Activated CD4-positive, alpha-beta memory T cell treated with anti-CD3 and anti-CD28 coated beads, Interleukin-2, amount 10 ng/mL, durations not matched to agents 7 days and 5 days (primary cell): ENCODE measurements at regions not wholly inside any gene's neighbourhood (a gene's known extent, or its start where the extent isn't known, plus 50 kb on each side); places are given as distances from the start of the nearest gene placed in this dataset.
A peak's percentile ranks its signal among the peaks of the same experiment; 100 is the strongest.
"Not testable (repeated sequence)": the region's sequence is repeated elsewhere in the genome, so short reads cannot be mapped to it uniquely, and the experiment has no call there.

ENCODE experiments used
- CTCF ChIA-PET: fragments of 350-600 bp; sonication (Branson Sonifier 250); formaldehyde crosslinking; loops from one replicate; lab custom pipeline; 2021; ENCODE audit warnings: antibody characterized with exemption, inconsistent platforms; lab: Charles Lee
- POLR2A ChIA-PET: fragments of 350-600 bp; sonication (Branson Sonifier 250); formaldehyde crosslinking; loops from one replicate; lab custom pipeline; 2021; ENCODE audit warnings: antibody characterized with exemption; lab: Charles Lee
- DNase-seq: peaks from one replicate; pipeline ENCODE4 v3.0.0-alpha.2; 2020
- H3K27ac Mint-ChIP-seq: one replicate; pipeline ENCODE4 v1.8.0; 2021; ENCODE audit warnings: mild to moderate bottlenecking, mixed read lengths
- H3K27me3 Mint-ChIP-seq: one replicate; pipeline ENCODE4 v1.8.0; 2021; ENCODE audit warnings: mixed read lengths
- H3K36me3 Mint-ChIP-seq: one replicate; pipeline ENCODE4 v1.8.0; 2021; ENCODE audit warnings: low read depth, mixed read lengths
- H3K4me1 Mint-ChIP-seq: one replicate; pipeline ENCODE4 v1.8.0; 2021; ENCODE audit warnings: mixed read lengths
- H3K4me3 Mint-ChIP-seq: one replicate; pipeline ENCODE4 v1.8.0; 2021; ENCODE audit warnings: mild to moderate bottlenecking, mixed read lengths
- H3K9me3 Mint-ChIP-seq: one replicate; pipeline ENCODE4 v1.8.0; 2021; ENCODE audit warnings: mixed read lengths

DNA sequence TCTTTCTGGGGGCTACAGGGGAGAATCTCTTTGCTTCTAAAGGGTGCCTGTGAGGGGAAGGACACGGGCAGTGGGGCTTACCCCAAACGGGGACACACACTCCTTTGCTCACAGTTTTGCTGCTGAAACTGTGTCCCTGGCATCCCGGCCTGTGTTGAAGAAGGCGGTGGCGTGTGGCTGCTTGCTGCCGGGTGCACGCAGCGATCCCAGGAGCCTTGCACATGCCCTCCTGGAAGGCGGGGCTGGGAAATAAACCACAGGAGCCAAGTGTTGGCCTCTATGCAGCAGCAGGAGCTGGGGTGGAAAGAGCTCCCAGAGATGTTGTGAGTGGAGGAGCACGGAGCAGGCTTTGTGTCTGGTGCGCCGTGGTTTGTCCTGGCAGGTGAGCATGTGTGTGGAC is 131.0 kb upstream of the CIBAR2 start:
- no peak for DNase-seq
- Mint-ChIP-seq H3K9me3 (no peaks in the 10 kb centered on the region), H3K4me1 (no peaks in the 10 kb centered on the region), H3K4me3 (no peak overlapping the region), H3K27me3 (peaks cover 3% of the 10 kb centered on the region), H3K27ac (no peak overlapping the region), H3K36me3 (no peaks in the 10 kb centered on the region)
- POLR2A ChIA-PET: no interaction called here
- CTCF ChIA-PET: interaction anchor here (1.2 kb wide), 1 partner anchor 9 kb away, joined by 3 read pairs; no protein-coding TSS in a partner anchor

DNA sequence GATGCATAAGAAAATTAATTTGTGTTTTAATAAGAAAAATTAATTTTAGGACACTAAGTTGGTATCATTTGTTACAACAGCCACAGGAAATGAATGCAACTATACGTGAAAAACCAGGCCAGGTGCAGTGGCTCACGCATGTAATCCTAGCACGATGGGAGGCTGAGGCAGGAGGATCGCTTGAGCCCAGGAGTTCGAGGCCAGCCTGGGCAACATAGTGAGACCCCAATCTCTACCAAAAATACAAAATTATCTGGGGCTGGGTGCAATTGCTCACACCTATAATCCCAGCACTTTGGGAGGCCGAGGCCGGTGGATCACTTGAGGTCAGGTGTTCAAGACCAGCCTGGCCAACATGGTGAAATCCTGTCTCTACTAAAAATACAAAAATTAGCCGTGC is 132.2 kb upstream of the CIBAR2 start:
- H3K4me1 Mint-ChIP-seq, H3K9me3 Mint-ChIP-seq, H3K36me3 Mint-ChIP-seq, POLR2A ChIA-PET, DNase-seq, H3K27ac Mint-ChIP-seq, H3K4me3 Mint-ChIP-seq, H3K27me3 Mint-ChIP-seq: not testable (repeated sequence)
- CTCF ChIA-PET: interaction anchor here (0.9 to 1.2 kb wide), 4 partner anchors 9 to 130 kb away, joined by 3 to 4 read pairs (median 3); no protein-coding TSS in a partner anchor

DNA sequence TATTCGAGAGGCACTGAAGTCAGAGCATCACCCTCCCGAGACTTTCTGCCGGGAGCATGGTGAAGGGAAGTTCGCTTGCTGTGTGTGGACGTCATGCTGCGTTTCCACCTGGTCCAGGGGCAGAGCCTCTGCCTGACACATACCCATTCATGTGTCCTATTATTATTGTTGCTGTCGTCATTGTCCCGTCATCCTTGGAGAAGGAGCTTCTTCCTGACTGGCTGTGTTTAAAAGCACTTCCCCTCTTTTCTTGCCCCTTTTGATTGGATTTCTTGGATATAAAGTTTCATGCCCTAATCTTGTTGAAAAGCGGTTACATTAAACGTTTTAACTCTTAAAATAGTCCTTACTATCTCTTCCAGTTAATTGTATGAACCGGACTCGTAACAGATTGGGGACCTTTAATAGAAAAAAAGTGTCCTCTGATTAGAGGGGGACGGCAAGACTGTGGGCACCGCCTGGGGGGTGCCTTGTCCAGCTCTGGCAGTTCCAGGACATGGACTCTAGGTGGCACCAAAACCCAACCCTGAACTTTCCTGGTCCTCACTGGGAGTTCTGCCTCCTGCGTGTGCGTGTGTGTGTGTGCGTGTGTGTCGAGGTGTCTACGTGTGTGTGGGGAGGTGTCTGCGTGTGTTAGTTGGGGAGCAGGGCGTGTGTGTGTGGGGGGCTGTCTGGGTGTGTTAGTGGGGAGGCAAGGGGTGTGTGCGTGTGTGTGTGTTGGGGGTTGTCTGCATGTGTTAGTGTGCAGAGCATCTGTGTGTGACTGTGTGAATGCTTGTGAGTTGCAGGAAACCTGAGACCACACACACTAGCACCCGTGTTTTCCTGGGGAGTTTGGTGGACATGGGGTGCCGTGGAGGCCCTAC is 133.3 kb upstream of the CIBAR2 start:
- POLR2A ChIA-PET: no interaction called here
- DNase-seq: peak; percentile 42
- H3K4me1 Mint-ChIP-seq: no peaks in the 10 kb centered on the region
- H3K27me3 Mint-ChIP-seq: peaks cover 2% of the 10 kb centered on the region
- H3K27ac Mint-ChIP-seq: no peak overlapping the region
- H3K4me3 Mint-ChIP-seq: no peak overlapping the region
- H3K36me3 Mint-ChIP-seq: no peaks in the 10 kb centered on the region
- CTCF ChIA-PET: interaction anchor here (0.7 to 1.2 kb wide), 8 partner anchors 8 to 751 kb away, joined by 3 to 4 read pairs (median 3); no protein-coding TSS in a partner anchor
- no peaks in the 10 kb centered on the region for H3K9me3 Mint-ChIP-seq

DNA sequence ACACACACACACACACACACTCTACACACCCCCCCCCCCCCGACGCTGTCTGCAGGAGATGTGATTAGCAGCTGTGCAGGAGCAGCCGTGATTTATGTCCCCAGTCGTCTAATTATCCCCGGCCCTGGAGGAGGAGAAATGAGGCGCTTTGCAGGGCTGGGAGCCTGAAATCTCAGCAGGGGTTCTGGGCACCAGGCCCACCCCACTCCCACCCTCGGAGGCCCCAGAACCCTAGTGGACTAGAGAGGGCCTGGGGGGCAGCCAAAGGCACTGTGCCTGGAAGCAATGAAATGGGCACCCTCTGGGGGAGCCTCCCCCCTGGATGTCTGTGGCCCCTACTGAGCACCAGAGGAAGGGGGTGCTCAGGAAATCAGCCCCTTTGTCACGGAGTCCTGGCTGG is 134.2 kb upstream of the CIBAR2 start:
- Mint-ChIP-seq H3K4me1 (no peaks in the 10 kb centered on the region), H3K4me3 (no peak overlapping the region), H3K36me3 (no peaks in the 10 kb centered on the region), H3K27ac (no peak overlapping the region), H3K27me3 (peaks cover 2% of the 10 kb centered on the region), H3K9me3 (no peaks in the 10 kb centered on the region)
- ChIA-PET POLR2A (no interaction called here), CTCF (no interaction called here)
- DNase-seq: no peak

DNA sequence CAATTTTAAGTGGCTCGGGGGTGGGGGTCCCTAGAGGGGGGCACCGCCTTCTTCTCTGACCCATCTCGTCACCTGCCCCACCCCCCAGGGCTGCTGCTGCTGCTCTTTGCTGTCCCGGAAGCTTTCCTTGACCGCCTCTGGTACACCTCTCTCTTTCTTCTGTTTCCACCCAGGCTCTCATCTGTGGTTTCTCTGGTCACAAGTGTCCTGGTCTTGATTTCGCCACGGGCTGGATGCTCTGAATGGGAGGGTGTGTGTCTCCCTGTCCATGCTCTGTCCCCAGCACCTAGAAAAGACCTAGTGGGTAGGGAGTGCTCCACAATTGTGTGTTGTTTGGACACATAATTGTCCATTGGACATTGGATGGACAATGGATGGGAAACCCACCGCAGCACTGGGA is 134.7 kb upstream of the CIBAR2 start:
- ChIA-PET POLR2A (no interaction called here), CTCF (no interaction called here)
- Mint-ChIP-seq H3K27me3 (peaks cover 2% of the 10 kb centered on the region), H3K27ac (no peak overlapping the region), H3K9me3 (no peaks in the 10 kb centered on the region), H3K4me1 (no peaks in the 10 kb centered on the region), H3K36me3 (no peaks in the 10 kb centered on the region), H3K4me3 (no peak overlapping the region)
- DNase-seq: no peak

DNA sequence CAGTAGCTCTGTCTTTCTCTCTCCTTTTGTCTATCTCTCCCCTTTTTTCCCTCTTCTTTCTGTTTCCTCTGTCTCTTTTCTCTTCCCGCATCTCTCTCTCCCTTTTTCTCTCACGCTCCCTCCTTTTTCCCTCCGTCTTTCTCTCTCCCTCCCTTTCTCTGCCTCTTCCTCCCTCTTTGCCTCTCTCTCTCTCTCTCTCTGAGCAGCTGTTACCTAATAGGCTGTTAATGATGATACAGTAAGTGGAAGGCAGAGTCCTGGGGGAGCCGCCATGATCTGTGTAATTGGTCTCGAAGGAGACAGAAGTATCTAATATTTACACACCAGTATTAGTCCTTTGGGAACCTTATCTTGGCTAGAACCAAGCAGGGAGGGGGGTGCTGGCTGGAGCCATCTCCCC is 136.1 kb upstream of the CIBAR2 start:
- Mint-ChIP-seq H3K4me3 (no peak overlapping the region), H3K9me3 (no peaks in the 10 kb centered on the region), H3K4me1 (no peaks in the 10 kb centered on the region), H3K36me3 (no peaks in the 10 kb centered on the region), H3K27ac (no peak overlapping the region), H3K27me3 (peaks cover 2% of the 10 kb centered on the region)
- CTCF ChIA-PET: no interaction called here
- POLR2A ChIA-PET: no interaction called here
- DNase-seq: no peak

DNA sequence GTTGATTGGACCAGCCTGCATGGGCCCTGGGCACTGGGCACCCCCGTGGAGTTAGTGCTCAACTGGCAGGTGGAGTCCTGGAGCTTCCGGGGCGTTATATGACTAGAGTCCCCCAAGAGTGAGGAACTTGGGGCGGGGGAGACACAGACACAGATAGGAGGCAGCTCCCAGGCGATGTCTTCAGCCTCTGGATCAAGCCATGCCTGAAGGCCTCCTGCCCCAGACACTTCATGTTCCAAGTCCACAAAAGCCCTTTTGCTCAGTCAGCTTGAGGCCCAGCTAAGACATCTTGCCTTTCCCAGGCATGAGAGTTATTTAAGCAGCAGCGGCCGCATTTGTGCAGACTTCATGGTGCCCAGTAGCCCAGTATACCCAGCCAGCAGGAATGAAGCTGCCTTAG is 136.6 kb upstream of the CIBAR2 start:
- Mint-ChIP-seq H3K27ac (no peak overlapping the region), H3K4me3 (no peak overlapping the region), H3K4me1 (no peaks in the 10 kb centered on the region), H3K36me3 (no peaks in the 10 kb centered on the region), H3K9me3 (no peaks in the 10 kb centered on the region), H3K27me3 (peaks cover 2% of the 10 kb centered on the region)
- ChIA-PET CTCF (no interaction called here), POLR2A (no interaction called here)
- DNase-seq: no peak

DNA sequence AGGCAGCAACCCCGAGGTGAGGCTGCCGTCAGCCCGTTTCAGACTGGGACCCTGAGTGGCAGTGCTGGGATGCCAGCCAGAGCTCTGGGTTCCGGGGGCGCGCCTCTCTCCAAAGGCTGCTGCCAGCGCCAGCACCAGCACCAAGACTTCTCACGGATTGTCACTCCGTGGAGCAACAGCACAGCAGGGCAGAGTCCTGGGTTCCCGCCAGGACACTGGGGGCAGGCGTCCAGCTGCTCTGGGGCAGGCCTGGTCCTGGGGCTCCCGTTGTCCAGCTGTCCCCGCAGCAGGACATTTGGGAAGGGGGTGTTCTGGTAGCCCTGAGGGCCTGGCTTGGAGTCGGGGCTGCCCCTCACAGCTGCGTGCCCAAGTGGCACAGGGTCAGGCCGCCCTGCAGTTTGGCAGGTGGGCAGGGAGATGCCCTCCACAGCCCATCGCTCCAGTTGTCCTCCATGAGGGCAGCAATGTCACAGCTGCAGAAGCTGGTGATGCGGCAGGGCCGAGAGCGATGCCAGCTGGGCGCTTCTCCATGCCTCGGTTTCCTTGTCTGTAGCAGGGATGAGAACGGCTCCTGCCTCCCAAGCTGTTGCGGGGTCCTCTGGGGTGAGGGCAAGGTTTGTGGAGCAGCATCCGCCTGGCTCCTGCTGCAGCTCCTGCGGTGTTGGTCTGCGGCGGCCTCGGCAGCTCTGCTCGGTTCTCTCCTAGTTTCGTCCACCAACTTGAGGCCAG is 137.3 kb upstream of the CIBAR2 start:
- H3K4me3 Mint-ChIP-seq: no peak overlapping the region
- H3K9me3 Mint-ChIP-seq: no peaks in the 10 kb centered on the region
- CTCF ChIA-PET: no interaction called here
- no peak for DNase-seq
- POLR2A ChIA-PET: no interaction called here
- H3K27ac Mint-ChIP-seq: no peak overlapping the region
- H3K36me3 Mint-ChIP-seq: no peaks in the 10 kb centered on the region
- H3K4me1 Mint-ChIP-seq: no peaks in the 10 kb centered on the region
- H3K27me3 Mint-ChIP-seq: peaks cover 2% of the 10 kb centered on the region

DNA sequence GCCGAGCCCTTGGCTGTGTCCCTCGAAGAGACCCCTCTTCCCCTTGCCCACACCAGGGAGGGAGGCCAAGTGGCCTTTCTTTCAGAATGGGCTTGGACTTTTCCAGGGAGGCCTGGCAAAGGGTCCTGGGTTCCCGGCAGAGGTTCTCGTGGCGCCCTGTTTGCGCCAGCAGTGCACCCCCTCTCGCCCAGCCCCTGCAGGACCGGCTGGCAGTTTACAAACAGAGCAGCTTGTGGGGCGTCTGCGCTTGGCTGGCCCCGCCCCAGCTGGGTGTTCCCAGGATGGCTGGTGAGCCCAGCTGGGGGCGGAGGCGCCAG is 137.8 kb upstream of the CIBAR2 start:
- DNase-seq: no peak
- no peak overlapping the region for H3K4me3 Mint-ChIP-seq
- POLR2A ChIA-PET: no interaction called here
- H3K27ac Mint-ChIP-seq: no peak overlapping the region
- H3K27me3 Mint-ChIP-seq: peaks cover 2% of the 10 kb centered on the region
- H3K4me1 Mint-ChIP-seq: no peaks in the 10 kb centered on the region
- CTCF ChIA-PET: no interaction called here
- H3K9me3 Mint-ChIP-seq: no peaks in the 10 kb centered on the region
- H3K36me3 Mint-ChIP-seq: no peaks in the 10 kb centered on the region

DNA sequence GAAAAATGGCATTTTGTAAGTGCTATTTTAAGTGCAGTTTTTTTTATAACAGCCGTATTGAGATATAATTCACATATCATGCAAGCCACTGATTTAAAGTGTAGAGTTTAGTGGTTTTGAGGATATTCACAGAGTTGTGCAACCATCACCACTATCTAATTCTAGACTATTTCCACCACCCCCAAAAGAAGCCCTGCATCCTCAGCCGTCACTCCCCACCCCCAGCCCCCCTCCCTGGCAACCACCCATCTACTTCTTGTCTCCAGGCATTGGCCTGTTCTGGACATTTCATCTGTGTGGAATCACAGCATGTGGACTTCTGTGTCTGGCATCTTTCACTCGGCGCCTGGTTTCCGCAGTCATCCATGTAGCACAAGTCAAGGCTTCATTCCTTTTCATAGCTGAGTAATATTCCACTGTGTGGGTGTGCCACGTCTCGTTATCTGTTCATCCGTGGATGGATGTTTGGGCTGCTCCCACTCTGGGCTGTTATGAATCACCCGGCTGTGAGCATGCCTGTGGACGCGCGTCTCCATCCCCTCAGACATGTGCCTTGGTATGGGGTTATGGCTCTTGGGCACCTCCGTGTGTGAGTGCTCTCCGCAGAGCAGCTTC is 138.4 kb upstream of the CIBAR2 start:
- no peaks in the 10 kb centered on the region for H3K36me3 Mint-ChIP-seq
- POLR2A ChIA-PET: no interaction called here
- DNase-seq: no peak
- H3K4me3 Mint-ChIP-seq: no peak overlapping the region
- no peaks in the 10 kb centered on the region for H3K9me3 Mint-ChIP-seq
- CTCF ChIA-PET: no interaction called here
- no peaks in the 10 kb centered on the region for H3K4me1 Mint-ChIP-seq
- H3K27ac Mint-ChIP-seq: no peak overlapping the region
- peaks cover under 1% of the 10 kb centered on the region for H3K27me3 Mint-ChIP-seq

DNA sequence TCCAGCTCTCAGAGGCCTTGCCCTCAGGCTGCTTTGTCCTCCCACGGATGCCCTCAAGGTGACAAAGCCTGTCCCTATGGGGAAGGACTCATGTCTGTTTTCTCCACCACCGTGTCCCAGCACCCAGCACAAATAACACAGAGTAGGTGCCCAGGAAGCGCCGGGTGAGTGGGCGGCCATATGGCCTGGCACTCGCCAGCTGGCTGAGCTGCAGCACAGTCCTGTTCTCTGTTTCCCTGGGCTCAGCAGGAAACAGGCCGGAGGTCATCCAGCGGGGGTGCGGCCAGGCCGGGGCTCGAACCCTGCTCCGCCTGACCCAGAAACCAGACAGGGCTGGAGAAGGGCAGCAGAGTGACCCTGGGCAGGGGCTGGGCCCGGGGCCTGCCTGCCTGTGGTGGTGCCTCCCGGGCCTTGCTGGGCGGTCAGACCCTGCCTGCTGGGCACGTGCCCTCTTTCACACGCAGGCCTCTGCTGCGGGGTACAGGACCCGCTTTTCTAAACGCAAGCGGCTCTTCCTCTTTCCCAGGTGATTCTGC is 139.0 kb upstream of the CIBAR2 start:
- Mint-ChIP-seq H3K9me3 (no peaks in the 10 kb centered on the region), H3K27me3 (no peaks in the 10 kb centered on the region), H3K27ac (no peak overlapping the region), H3K36me3 (no peaks in the 10 kb centered on the region), H3K4me3 (no peak overlapping the region), H3K4me1 (no peaks in the 10 kb centered on the region)
- ChIA-PET CTCF (interaction anchor here (1.2 kb wide), 1 partner anchor 23 kb away, joined by 3 read pairs; no protein-coding TSS in a partner anchor), POLR2A (no interaction called here)
- DNase-seq: no peak

DNA sequence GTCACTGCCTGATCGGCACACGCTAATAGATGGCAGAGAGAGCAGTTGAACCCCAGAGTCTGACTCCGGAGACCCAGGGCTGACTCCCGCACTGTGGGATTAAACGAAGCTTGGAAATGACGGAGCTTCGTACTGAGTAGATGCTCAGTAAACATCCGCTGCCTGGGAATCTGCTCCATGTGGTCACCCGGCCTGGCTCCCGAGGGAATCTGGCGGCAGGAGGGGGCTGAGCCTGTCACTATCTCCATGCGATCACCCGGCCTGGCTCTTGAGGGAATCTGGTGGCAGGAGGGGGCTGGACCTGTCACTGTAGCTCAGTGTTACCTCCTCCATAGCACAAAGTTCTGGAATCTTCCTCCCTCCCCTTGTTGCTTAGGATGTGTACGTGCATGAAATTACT is 139.7 kb upstream of the CIBAR2 start:
- H3K9me3 Mint-ChIP-seq: no peaks in the 10 kb centered on the region
- H3K4me1 Mint-ChIP-seq: no peaks in the 10 kb centered on the region
- H3K27ac Mint-ChIP-seq: no peak overlapping the region

DNA sequence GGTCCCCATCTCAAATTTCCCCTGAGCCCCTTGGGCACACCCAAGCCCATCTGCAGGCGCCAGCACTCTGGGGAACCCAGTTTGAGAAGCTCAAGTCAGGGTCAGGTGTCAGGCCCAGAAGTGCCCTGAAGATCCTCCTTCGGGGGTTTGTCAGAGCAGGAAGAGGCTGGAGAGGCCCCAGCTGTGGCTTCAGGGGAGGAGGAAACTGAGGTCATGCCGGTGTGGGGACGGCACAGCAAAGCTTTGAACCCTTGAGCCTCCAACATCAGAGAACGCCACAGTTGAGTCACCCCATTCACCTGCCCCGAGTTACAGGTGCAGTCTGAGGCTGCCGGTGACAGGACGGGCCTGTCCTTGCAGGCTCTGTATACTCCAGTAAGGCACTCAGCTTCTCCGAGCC is 140.2 kb upstream of the CIBAR2 start:
- Mint-ChIP-seq H3K36me3 (no peaks in the 10 kb centered on the region), H3K4me1 (no peaks in the 10 kb centered on the region), H3K27me3 (peaks cover 2% of the 10 kb centered on the region), H3K9me3 (no peaks in the 10 kb centered on the region), H3K4me3 (no peak overlapping the region), H3K27ac (no peak overlapping the region)
- ChIA-PET POLR2A (no interaction called here), CTCF (interaction anchor here (1.2 kb wide), 2 partner anchors 9 to 22 kb away, joined by 3 read pairs; no protein-coding TSS in a partner anchor)
- no peak for DNase-seq

More for the DNA sequence above, 139.7 kb upstream of the CIBAR2 start:
- ChIA-PET CTCF (interaction anchor here (1.2 kb wide), 2 partner anchors 9 to 23 kb away, joined by 3 read pairs; no protein-coding TSS in a partner anchor), POLR2A (no interaction called here)
- Mint-ChIP-seq H3K4me3 (no peak overlapping the region), H3K27me3 (no peaks in the 10 kb centered on the region), H3K36me3 (no peaks in the 10 kb centered on the region)
- no peak for DNase-seq
